HepG2 (cell line): ENCODE measurements at regions not wholly inside any gene's neighbourhood (a gene's known extent, or its start where the extent isn't known, plus 50 kb on each side); places are given as distances from the start of the nearest gene placed in this dataset.

Source experiments
- MLLT10 ChIP-seq: sonication (generic); formaldehyde crosslinking; IDR thresholded peaks from 2 replicates; pipeline ENCODE4 v1.4.0; 2020; ENCODE audit warnings: missing genetic modification reagents
- NONO ChIP-seq, 2 experiments: fragments of 450-650 bp in 1 of 2; sonication (generic) in 1 of 2; formaldehyde crosslinking in 1 of 2; IDR thresholded peaks in 1 of 2; conservative IDR thresholded peaks in 1 of 2; 2 replicates each; pipeline versions ENCODE4 v1.6.1 to v1.8.0; 2017 to 2022; ENCODE audit warnings: mild to moderate bottlenecking in 1 of 2, missing genetic modification reagents in 1 of 2, moderate library complexity in 1 of 2
- TF ChIP-seq, protein P1 (sequence below): sonication (generic); formaldehyde crosslinking; IDR thresholded peaks from 2 replicates; pipeline ENCODE4 v1.5.0; 2020; ENCODE audit warnings: mild to moderate bottlenecking, missing genetic modification reagents, moderate library complexity

DNA sequence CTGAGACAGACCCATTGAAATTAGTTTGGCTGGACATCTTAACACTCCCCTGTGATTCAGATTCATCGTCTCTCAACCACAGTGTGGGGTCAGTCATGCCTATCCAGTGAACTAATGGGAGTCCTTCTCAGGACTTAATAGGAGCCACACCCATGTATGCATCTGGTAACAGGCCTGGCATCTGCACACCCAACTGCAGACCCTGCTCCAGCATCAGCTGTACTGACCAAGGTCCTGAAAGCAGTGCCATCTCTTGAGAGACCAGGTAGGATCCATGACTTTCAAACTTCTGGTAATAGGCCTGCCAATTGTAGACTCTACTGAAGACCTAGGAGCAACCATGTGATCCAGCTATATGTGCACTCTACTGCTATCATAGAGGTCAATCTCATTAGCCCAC lies 363.6 kb upstream of the POU3F2 start:
- TF ChIP-seq MLLT10 (CRISPR knock-in tag) (no peak), NONO (IDR thresholded peaks at IDR 0.05) (no peak), NONO (CRISPR knock-in tag; conservative IDR thresholded peaks at IDR 0.05) (no peak)
- TF ChIP-seq, protein P1, sequence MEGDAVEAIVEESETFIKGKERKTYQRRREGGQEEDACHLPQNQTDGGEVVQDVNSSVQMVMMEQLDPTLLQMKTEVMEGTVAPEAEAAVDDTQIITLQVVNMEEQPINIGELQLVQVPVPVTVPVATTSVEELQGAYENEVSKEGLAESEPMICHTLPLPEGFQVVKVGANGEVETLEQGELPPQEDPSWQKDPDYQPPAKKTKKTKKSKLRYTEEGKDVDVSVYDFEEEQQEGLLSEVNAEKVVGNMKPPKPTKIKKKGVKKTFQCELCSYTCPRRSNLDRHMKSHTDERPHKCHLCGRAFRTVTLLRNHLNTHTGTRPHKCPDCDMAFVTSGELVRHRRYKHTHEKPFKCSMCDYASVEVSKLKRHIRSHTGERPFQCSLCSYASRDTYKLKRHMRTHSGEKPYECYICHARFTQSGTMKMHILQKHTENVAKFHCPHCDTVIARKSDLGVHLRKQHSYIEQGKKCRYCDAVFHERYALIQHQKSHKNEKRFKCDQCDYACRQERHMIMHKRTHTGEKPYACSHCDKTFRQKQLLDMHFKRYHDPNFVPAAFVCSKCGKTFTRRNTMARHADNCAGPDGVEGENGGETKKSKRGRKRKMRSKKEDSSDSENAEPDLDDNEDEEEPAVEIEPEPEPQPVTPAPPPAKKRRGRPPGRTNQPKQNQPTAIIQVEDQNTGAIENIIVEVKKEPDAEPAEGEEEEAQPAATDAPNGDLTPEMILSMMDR (CRISPR knock-in tag): no peak
